Endothelial cell of umbilical vein (primary cell): ENCODE measurements at regions not wholly inside any gene's neighbourhood (a gene's known extent, or its start where the extent isn't known, plus 50 kb on each side); places are given as distances from the start of the nearest gene placed in this dataset.

ENCODE experiments used
- BruUV-seq: library from RNA; stranded (reverse); fragments of 400-500 nt; replicated peaks from 2 replicates; lab custom pipeline; 2021; lab: Mats Ljungman, UMichigan
- CTCF ChIA-PET: fragments of 300-600, 350-600 bp; sonication (Branson Sonifier 250); formaldehyde crosslinking; loops from one replicate; lab custom pipeline; 2021; ENCODE audit warnings: antibody characterized with exemption, inconsistent platforms; lab: Charles Lee
- POLR2A ChIA-PET: fragments of 300-600, 350-600 bp; sonication (Branson Sonifier 250); formaldehyde crosslinking; loops from one replicate; lab custom pipeline; 2021; ENCODE audit warnings: antibody characterized with exemption, inconsistent platforms; lab: Charles Lee
- DNase-seq: peaks from one replicate; pipeline ENCODE4 v3.0.0-alpha.2; 2011; ENCODE audit warnings: low read depth, low spot score
- FAIRE-seq: peaks from 2 replicates; lab custom pipeline; 2011; peaks lifted over from hg19 to GRCh38; lab: Jason Lieb, UNC
- H2AFZ ChIP-seq: 2 replicates; pipeline ENCODE4 v1.6.0; 2012; ENCODE audit warnings: low read depth, low read length, control low read depth, inconsistent platforms
- H3K27ac ChIP-seq: 2 replicates; pipeline ENCODE4 v1.5.1; 2011; ENCODE audit warnings: low read depth, mild to moderate bottlenecking, control low read depth, low read length, moderate library complexity; ENCODE audit not compliant: insufficient read depth
- H3K27me3 ChIP-seq, 2 experiments: 2 replicates each; pipeline versions ENCODE4 v1.6.0 to v1.6.1; 2011; ENCODE audit warnings: low read length in 2 of 2, mixed read lengths in 1 of 2; ENCODE audit not compliant: control insufficient read depth in 2 of 2, insufficient read depth in 2 of 2
- H3K36me3 ChIP-seq, 2 experiments: 2 replicates in 1 of 2; 3 replicates in 1 of 2; pipeline ENCODE4 v1.5.1; 2011; ENCODE audit warnings: low read length in 2 of 2, mild to moderate bottlenecking in 1 of 2, moderate library complexity in 1 of 2; ENCODE audit not compliant: control insufficient read depth in 2 of 2, insufficient read depth in 2 of 2; ENCODE audit errors: extremely low read depth in 1 of 2
- H3K4me1 ChIP-seq: 3 replicates; pipeline ENCODE4 v1.5.1; 2011; ENCODE audit warnings: mild to moderate bottlenecking, low read length; ENCODE audit not compliant: control insufficient read depth, insufficient read depth; ENCODE audit errors: extremely low read depth
- H3K4me2 ChIP-seq: 2 replicates; pipeline ENCODE4 v1.6.1; 2011; ENCODE audit warnings: low read length, control low read depth, mixed read lengths; ENCODE audit not compliant: insufficient read depth
- H3K4me3 ChIP-seq, 3 experiments: fragments of 200-600 bp in 1 of 3; sonication (generic), shearing (Covaris generic) in 1 of 3; replicated peaks in 1 of 3; 2 replicates each; pipeline ENCODE4 v1.5.1; 2011 to 2016; ENCODE audit warnings: control low read depth in 3 of 3, low read length in 3 of 3, mild to moderate bottlenecking in 2 of 3, inconsistent platforms in 1 of 3, low read depth in 1 of 3, moderate library complexity in 1 of 3; ENCODE audit not compliant: insufficient read depth in 1 of 3
- H3K79me2 ChIP-seq: 2 replicates; pipeline ENCODE4 v1.6.0; 2012; ENCODE audit warnings: low read length, inconsistent platforms; ENCODE audit not compliant: control insufficient read depth, insufficient read depth
- H3K9ac ChIP-seq: replicated peaks from 2 replicates; pipeline ENCODE3; 2011; ENCODE audit warnings: low read length, control low read depth; ENCODE audit not compliant: insufficient read depth; ENCODE audit errors: extremely low read depth
- H3K9me1 ChIP-seq: replicated peaks from 3 replicates; pipeline ENCODE4 v1.6.0; 2011; ENCODE audit warnings: mild to moderate bottlenecking, low read length; ENCODE audit not compliant: control insufficient read depth, insufficient read depth; ENCODE audit errors: extremely low read depth
- H3K9me3 ChIP-seq: replicated peaks from 2 replicates; pipeline ENCODE4 v1.5.1; 2012; ENCODE audit warnings: low read length, inconsistent platforms; ENCODE audit not compliant: control insufficient read depth, insufficient read depth
- H4K20me1 ChIP-seq: replicated peaks from 2 replicates; pipeline ENCODE3; 2011; ENCODE audit warnings: mild to moderate bottlenecking, low read length; ENCODE audit not compliant: control insufficient read depth, insufficient read depth; ENCODE audit errors: extremely low read depth
- FOS ChIP-seq: IDR thresholded peaks from 2 replicates; pipeline ENCODE4 v1.6.1; 2011; ENCODE audit warnings: mild to moderate bottlenecking, low read length, moderate library complexity, borderline replicate concordance; ENCODE audit not compliant: insufficient read depth
- GATA2 ChIP-seq: IDR thresholded peaks from 2 replicates; pipeline ENCODE4 v1.7.0; 2011; ENCODE audit warnings: low read depth, mild to moderate bottlenecking, moderate library complexity, mixed read lengths, low read length; ENCODE audit not compliant: insufficient read length, insufficient read depth
- JUN ChIP-seq: IDR thresholded peaks from 2 replicates; pipeline ENCODE4 v1.6.1; 2011; ENCODE audit warnings: borderline replicate concordance, low read depth; ENCODE audit not compliant: insufficient read length, insufficient read depth
- MYC ChIP-seq: IDR thresholded peaks from one replicate; pipeline ENCODE4 v1.6.1; 2011; ENCODE audit warnings: mild to moderate bottlenecking, low read depth, low read length
- POLR2AphosphoS5 ChIP-seq: IDR thresholded peaks from 2 replicates; pipeline ENCODE4 v1.6.1; 2012; ENCODE audit warnings: low read depth, mild to moderate bottlenecking, control low read depth, low read length, moderate library complexity; ENCODE audit not compliant: insufficient read depth
- dilution Hi-C: fragments of 300-500 bp; cut with MboI; formaldehyde crosslinking; loops from one replicate; pipeline ENCODE4 v1.15.0; 2019; ENCODE audit warnings: low sequenced_read_pairs; ENCODE audit not compliant: extremely low pct_ligation_motif_present
- intact Hi-C: fragments of 100-400 bp; cut with micrococcal nuclease; formaldehyde crosslinking; loops from one replicate; pipeline ENCODE4 v1.10.0; 2022

DNA sequence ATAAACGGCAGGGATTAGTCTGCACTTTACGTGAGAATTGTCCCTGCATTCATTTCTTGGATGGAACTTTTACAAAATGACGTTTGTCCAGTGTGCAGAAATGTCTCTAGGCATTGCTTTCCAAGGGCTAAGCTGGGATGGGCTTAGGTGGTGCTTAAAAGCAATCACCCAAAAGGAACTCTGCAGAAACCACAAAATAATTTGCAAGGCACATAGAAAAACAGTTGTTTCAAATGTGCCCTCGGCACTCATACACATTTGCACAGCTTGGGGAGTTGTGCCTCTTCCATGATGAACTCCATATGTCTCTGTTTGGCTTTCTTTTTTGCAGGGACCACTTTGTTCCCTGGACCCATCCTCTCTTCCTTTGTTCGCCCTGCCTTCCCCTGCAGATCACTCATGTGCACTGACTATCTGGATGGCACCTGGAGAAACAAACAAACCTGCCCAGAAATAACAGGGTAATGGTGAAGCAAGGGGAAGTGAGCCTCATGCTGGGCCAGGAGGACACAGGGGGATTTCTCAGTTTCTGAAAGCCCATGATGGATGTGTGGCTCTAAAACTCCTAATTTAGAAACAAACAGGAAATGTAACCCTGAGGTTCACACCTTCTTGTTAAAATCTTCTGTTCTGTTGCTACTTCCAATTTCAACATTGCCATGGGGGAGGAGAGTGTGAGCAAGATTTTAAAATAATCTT is 150.2 kb downstream of the SNX19 start:
- Histone ChIP-seq H3K4me1 (no peaks in the 10 kb centered on the region), H3K9me3 (no peaks in the 10 kb centered on the region), H3K9me1 (no peaks in the 10 kb centered on the region), H3K27me3 (no peaks in the 10 kb centered on the region), H3K27ac (no peak overlapping the region), H3K36me3 (no peaks in the 10 kb centered on the region), H3K4me2 (no peak overlapping the region), H3K9ac (no peak overlapping the region), H4K20me1 (no peaks in the 10 kb centered on the region), H2AFZ (no peak overlapping the region), H3K79me2 (no peaks in the 10 kb centered on the region), H3K4me3 (no peak overlapping the region)
- ChIA-PET CTCF (no interaction called here), POLR2A (no interaction called here)
- no peak for FAIRE-seq
- DNase-seq: no peak
- dilution Hi-C loops: no loop called here
- BruUV-seq: no TSS peak
- no peak for TF ChIP-seq JUN
- intact Hi-C loops: no loop called here

DNA sequence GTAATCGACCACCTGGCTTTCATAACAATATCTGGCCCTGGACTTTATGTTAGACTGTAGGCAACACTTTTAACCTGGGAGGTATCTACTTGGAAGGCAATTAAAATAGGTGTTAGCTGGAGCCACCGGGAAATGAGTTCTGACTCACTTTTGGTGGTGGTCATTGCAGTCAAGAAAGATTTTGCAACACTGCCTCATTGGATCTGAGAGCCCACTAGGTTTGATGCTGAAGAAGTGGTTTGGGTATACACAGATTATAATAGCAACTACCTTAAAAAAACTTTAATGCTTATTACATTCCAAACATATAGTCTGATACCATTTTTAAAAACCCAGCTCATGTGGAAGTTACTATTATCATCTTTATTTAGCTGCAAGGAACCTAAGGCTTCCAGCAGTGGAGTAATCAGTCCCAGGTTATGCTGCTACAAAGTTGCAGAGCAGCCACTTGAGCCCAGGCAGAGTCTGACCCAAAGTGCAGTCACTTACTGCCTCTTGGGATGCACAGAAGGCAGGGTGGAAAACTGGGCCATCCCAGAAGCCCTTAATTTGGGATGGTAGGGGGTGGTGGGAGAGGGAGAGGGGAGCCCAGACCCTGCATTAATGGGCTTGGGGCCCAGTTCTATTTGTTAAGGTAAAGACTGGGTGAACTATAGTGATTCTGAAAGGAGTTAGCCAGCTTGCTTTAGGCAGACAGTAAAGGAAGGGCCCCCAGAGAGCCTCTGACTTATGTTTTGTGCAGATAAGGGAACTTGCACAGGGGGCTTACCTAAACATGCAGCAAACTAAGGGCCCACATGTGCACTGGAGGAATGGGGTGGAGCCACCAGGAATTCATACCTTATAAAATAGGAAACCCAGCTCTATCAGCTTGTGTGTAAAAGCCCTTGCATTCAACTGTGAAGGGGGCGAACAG is 149.4 kb downstream of the SNX19 start:
- no peak for FAIRE-seq
- POLR2A ChIA-PET: no interaction called here
- Histone ChIP-seq H3K27ac (no peak overlapping the region), H3K4me1 (no peaks in the 10 kb centered on the region), H3K36me3 (no peaks in the 10 kb centered on the region), H3K4me3 (no peak overlapping the region), H3K79me2 (no peaks in the 10 kb centered on the region), H2AFZ (no peak overlapping the region), H3K27me3 (no peaks in the 10 kb centered on the region), H3K9me1 (no peaks in the 10 kb centered on the region), H3K9me3 (no peaks in the 10 kb centered on the region), H3K4me2 (no peak overlapping the region), H3K9ac (no peak overlapping the region), H4K20me1 (no peaks in the 10 kb centered on the region)
- intact Hi-C loops (no loop called here), dilution Hi-C loops (no loop called here)
- CTCF ChIA-PET: no interaction called here
- BruUV-seq: no TSS peak
- TF ChIP-seq MYC: no peak
- no peak for TF ChIP-seq FOS
- TF ChIP-seq GATA2: no peak
- TF ChIP-seq POLR2AphosphoS5: no peak
- DNase-seq: no peak
